Mesenchymal stem cell (in vitro differentiated cells and primary cell): ENCODE measurements at regions not wholly inside any gene's neighbourhood (a gene's known extent, or its start where the extent isn't known, plus 50 kb on each side); places are given as distances from the start of the nearest gene placed in this dataset.

Experiments
- DNase-seq: peaks from one replicate; pipeline ENCODE4 v3.0.0-alpha.2; 2013
- H2AFZ ChIP-seq: one replicate; pipeline ENCODE4 v1.6.1; 2013; ENCODE audit warnings: low read depth, mild to moderate bottlenecking, control low read depth, inconsistent platforms, low read length, moderate library complexity
- H2AK5ac ChIP-seq: 2 replicates; pipeline ENCODE4 v1.6.1; 2013; ENCODE audit warnings: low read length, moderate library complexity, mild to moderate bottlenecking, inconsistent platforms; ENCODE audit not compliant: severe bottlenecking
- H2BK120ac ChIP-seq: one replicate; pipeline ENCODE4 v1.6.1; 2013; ENCODE audit warnings: low read depth, mild to moderate bottlenecking, inconsistent platforms, low read length, moderate library complexity
- H2BK12ac ChIP-seq, 2 experiments: one replicate each; pipeline ENCODE4 v1.6.1; 2013; ENCODE audit warnings: inconsistent platforms in 2 of 2, low read length in 2 of 2, mild to moderate bottlenecking in 2 of 2, moderate library complexity in 2 of 2, control low read depth in 1 of 2
- H2BK15ac ChIP-seq: one replicate; pipeline ENCODE4 v1.6.1; 2013; ENCODE audit warnings: mild to moderate bottlenecking, low read depth, inconsistent platforms; ENCODE audit not compliant: poor library complexity, severe bottlenecking
- H2BK5ac ChIP-seq: 2 replicates; pipeline ENCODE4 v1.6.1; 2013; ENCODE audit warnings: low read depth, mild to moderate bottlenecking, low read length, control low read depth, inconsistent platforms; ENCODE audit not compliant: poor library complexity, severe bottlenecking
- H3K14ac ChIP-seq, 2 experiments: one replicate each; pipeline ENCODE4 v1.6.1; 2013; ENCODE audit warnings: inconsistent platforms in 2 of 2, low read length in 2 of 2, control low read depth in 1 of 2, mild to moderate bottlenecking in 1 of 2, moderate library complexity in 1 of 2
- H3K18ac ChIP-seq, 2 experiments: one replicate each; pipeline ENCODE4 v1.6.1; 2013; ENCODE audit warnings: inconsistent platforms in 2 of 2, low read length in 2 of 2, control low read depth in 1 of 2, low read depth in 1 of 2, mild to moderate bottlenecking in 1 of 2
- H3K23ac ChIP-seq, 2 experiments: one replicate each; pipeline ENCODE4 v1.6.1; 2013; ENCODE audit warnings: inconsistent platforms in 2 of 2, low read length in 2 of 2, mild to moderate bottlenecking in 2 of 2, moderate library complexity in 2 of 2, control low read depth in 1 of 2
- H3K27ac ChIP-seq: 2 replicates; pipeline ENCODE4 v1.5.1; 2013; ENCODE audit warnings: mild to moderate bottlenecking, moderate library complexity, low read length, control low read depth, inconsistent platforms; ENCODE audit not compliant: poor library complexity, severe bottlenecking
- H3K27me3 ChIP-seq, 2 experiments: 2 replicates each; pipeline versions ENCODE4 v1.6.1 to v1.7.0; 2013; ENCODE audit warnings: low read length in 2 of 2, mild to moderate bottlenecking in 2 of 2, moderate library complexity in 2 of 2, control low read depth in 1 of 2, inconsistent platforms in 1 of 2; ENCODE audit not compliant: control insufficient read depth in 1 of 2, insufficient read depth in 1 of 2
- H3K36me3 ChIP-seq, 2 experiments: 2 replicates each; pipeline versions ENCODE4 v1.6.1 to v1.7.0; 2013; ENCODE audit warnings: low read length in 2 of 2, control low read depth in 1 of 2, inconsistent platforms in 1 of 2, low read depth in 1 of 2, mild to moderate bottlenecking in 1 of 2; ENCODE audit not compliant: insufficient read depth in 2 of 2, control insufficient read depth in 1 of 2
- H3K4ac ChIP-seq, 2 experiments: one replicate each; pipeline ENCODE4 v1.6.1; 2013; ENCODE audit warnings: inconsistent platforms in 2 of 2, low read length in 2 of 2, mild to moderate bottlenecking in 2 of 2, moderate library complexity in 2 of 2, control low read depth in 1 of 2, low read depth in 1 of 2
- H3K4me1 ChIP-seq: 2 replicates; pipeline ENCODE4 v1.6.1; 2013; ENCODE audit warnings: low read depth, low read length, control low read depth; ENCODE audit not compliant: control insufficient read depth, insufficient read depth
- H3K4me2 ChIP-seq: 2 replicates; pipeline ENCODE4 v1.6.1; 2013; ENCODE audit warnings: low read length, mild to moderate bottlenecking, inconsistent platforms; ENCODE audit not compliant: poor library complexity, severe bottlenecking
- H3K4me3 ChIP-seq, 2 experiments: 2 replicates each; pipeline versions ENCODE4 v1.5.1 to v1.7.0; 2013; ENCODE audit warnings: low read length in 2 of 2, mild to moderate bottlenecking in 2 of 2, control low read depth in 1 of 2, low read depth in 1 of 2; ENCODE audit not compliant: insufficient read depth in 1 of 2
- H3K79me1 ChIP-seq: replicated peaks from 2 replicates; pipeline ENCODE4 v1.6.1; 2013; ENCODE audit warnings: mild to moderate bottlenecking, control low read depth, low read length, inconsistent platforms; ENCODE audit not compliant: poor library complexity, severe bottlenecking
- H3K9ac ChIP-seq: 2 replicates; pipeline ENCODE4 v1.7.0; 2013; ENCODE audit warnings: mild to moderate bottlenecking, low read length, moderate library complexity
- H3K9me3 ChIP-seq: 2 replicates; pipeline ENCODE4 v1.7.0; 2013; ENCODE audit warnings: mild to moderate bottlenecking, low read length; ENCODE audit not compliant: control insufficient read depth
- H4K8ac ChIP-seq: one replicate; pipeline ENCODE4 v1.6.1; 2013; ENCODE audit warnings: inconsistent platforms, mild to moderate bottlenecking, low read length, moderate library complexity
- H4K91ac ChIP-seq: one replicate; pipeline ENCODE4 v1.6.1; 2013; ENCODE audit warnings: mild to moderate bottlenecking, low read length, inconsistent platforms
- WGBS: methylation state at CpG from one replicate; pipeline ENCODE4 v1.1.7; 2013; ENCODE audit warnings: mixed read lengths; 5-methylcytosine and 5-hydroxymethylcytosine counted together

GRCh38 chr3:5072100-5072816 is 49.8 kb upstream of the ARL8B start:
- H2BK15ac ChIP-seq = no peak overlapping the region
- no peak overlapping the region for H4K91ac ChIP-seq
- no peaks in the 10 kb centered on the region for H3K36me3 ChIP-seq
- no peak overlapping the region for H3K4ac ChIP-seq
- no peak for DNase-seq
- H3K18ac ChIP-seq = no peak overlapping the region
- no peak overlapping the region for H2BK5ac ChIP-seq
- no peak overlapping the region for H3K23ac ChIP-seq
- no peak overlapping the region for H3K14ac ChIP-seq
- no peaks in the 10 kb centered on the region for H3K79me1 ChIP-seq
- no peak overlapping the region for H3K27ac ChIP-seq
- no peaks in the 10 kb centered on the region for H3K9me3 ChIP-seq
- no peak overlapping the region for H3K4me2 ChIP-seq
- H2BK12ac ChIP-seq = no peak overlapping the region
- no peak overlapping the region for H2AK5ac ChIP-seq
- peaks cover 2% of the 10 kb centered on the region for H3K4me1 ChIP-seq
- H2AFZ ChIP-seq = no peak overlapping the region
- no peak overlapping the region for H3K4me3 ChIP-seq
- H2BK120ac ChIP-seq = no peak overlapping the region
- 95% methylated on average over 4 of the region's 4 CpGs for WGBS
- no peak overlapping the region for H3K9ac ChIP-seq
- peaks cover 10 to 16% of the 10 kb centered on the region in 2 experiments for H3K27me3 ChIP-seq
- no peak overlapping the region for H4K8ac ChIP-seq
